Epithelial cell of prostate (primary cell): ENCODE measurements at regions not wholly inside any gene's neighbourhood (a gene's known extent, or its start where the extent isn't known, plus 50 kb on each side); places are given as distances from the start of the nearest gene placed in this dataset.

Experiments used
- DNase-seq: peaks from one replicate; pipeline ENCODE4 v3.0.0-alpha.2; 2011; ENCODE audit warnings: low read depth, low spot score
- H3K27ac ChIP-seq: fragments of 450-650 bp; 2 replicates; pipeline ENCODE4 v1.5.1; 2017; ENCODE audit warnings: mild to moderate bottlenecking

- DNase-seq = no peak
- no peak overlapping the region for H3K27ac ChIP-seq
Observed at GRCh38 chr4:62145276-62145675, 945.1 kb downstream of the ADGRL3 start.

- no peak for DNase-seq
- no peak overlapping the region for H3K27ac ChIP-seq
Observed at GRCh38 chr4:62144431-62144830, 944.3 kb downstream of the ADGRL3 start.

- no peak for DNase-seq
- H3K27ac ChIP-seq = no peak overlapping the region
Observed at GRCh38 chr4:62135565-62136156, 935.5 kb downstream of the ADGRL3 start.

GRCh38 chr4:62133977-62134376 lies 933.9 kb downstream of the ADGRL3 start:
- DNase-seq = no peak

GRCh38 chr4:62133101-62133897 lies 933.2 kb downstream of the ADGRL3 start:
- DNase-seq = no peak

More at GRCh38 chr4:62133977-62134376, 933.9 kb downstream of the ADGRL3 start:
- H3K27ac ChIP-seq = no peak overlapping the region

GRCh38 chr4:62131049-62131448 lies 930.9 kb downstream of the ADGRL3 start:
- DNase-seq = no peak
- H3K27ac ChIP-seq = no peak overlapping the region

More at GRCh38 chr4:62133101-62133897, 933.2 kb downstream of the ADGRL3 start:
- H3K27ac ChIP-seq = no peak overlapping the region

GRCh38 chr4:62130637-62131036 lies 930.5 kb downstream of the ADGRL3 start:
- no peak for DNase-seq
- no peak overlapping the region for H3K27ac ChIP-seq

GRCh38 chr4:62130230-62130629 lies 930.1 kb downstream of the ADGRL3 start:
- DNase-seq = no peak
- H3K27ac ChIP-seq = no peak overlapping the region
